ENCODE measurements at regions not wholly inside any gene's neighbourhood (a gene's known extent, or its start where the extent isn't known, plus 50 kb on each side); places are given as distances from the start of the nearest gene placed in this dataset.

- no peak for DNase-seq (ENCODE audit: low spot score)
These were observed 98.4 kb downstream of the GLUL start for GRCh38 chr1:182293119-182293589.

- no peak for DNase-seq (ENCODE audit: low spot score)
These were observed 99.3 kb downstream of the GLUL start for GRCh38 chr1:182292193-182292741.

GRCh38 chr1:182291584-182292192 is 99.9 kb downstream of the GLUL start:
- no peak for DNase-seq (ENCODE audit: low spot score)

GRCh38 chr1:182288749-182289604 is 102.6 kb downstream of the GLUL start:
- no peak for DNase-seq (ENCODE audit: low spot score)

- DNase-seq (ENCODE audit: low spot score): no peak
These were observed 104.8 kb downstream of the GLUL start for GRCh38 chr1:182286761-182287160.

GRCh38 chr1:182283746-182284544 is 107.6 kb downstream of the GLUL start:
- no peak for DNase-seq (ENCODE audit: low spot score)

GRCh38 chr1:182281541-182281940 is 110.0 kb downstream of the GLUL start:
- peak; percentile 95 for DNase-seq (ENCODE audit: low spot score)

- no peak for DNase-seq (ENCODE audit: low spot score)
These were observed 111.1 kb downstream of the GLUL start for GRCh38 chr1:182280504-182280900.

- DNase-seq (ENCODE audit: low spot score): peak; percentile 99
These were observed 111.7 kb downstream of the GLUL start for GRCh38 chr1:182279724-182280503.

- DNase-seq (ENCODE audit: low spot score): no peak
These were observed 112.3 kb downstream of the GLUL start for GRCh38 chr1:182279302-182279701.

GRCh38 chr1:182278144-182279054 is 113.2 kb downstream of the GLUL start:
- DNase-seq (ENCODE audit: low spot score): no peak

GRCh38 chr1:182275271-182275670 is 116.3 kb downstream of the GLUL start:
- DNase-seq (ENCODE audit: low spot score): no peak

- no peak for DNase-seq (ENCODE audit: low spot score)
These were observed 117.0 kb downstream of the GLUL start for GRCh38 chr1:182274618-182275017.

GRCh38 chr1:182270731-182271130 is 120.9 kb downstream of the GLUL start:
- DNase-seq (ENCODE audit: low spot score): no peak

GRCh38 chr1:182269097-182269496 is 122.5 kb downstream of the GLUL start:
- DNase-seq (ENCODE audit: low spot score): no peak

- DNase-seq (ENCODE audit: low spot score): no peak
These were observed 122.9 kb downstream of the GLUL start for GRCh38 chr1:182268669-182269068.

GRCh38 chr1:182264185-182264584 is 127.4 kb downstream of the GLUL start:
- no peak for DNase-seq (ENCODE audit: low spot score)

- no peak for DNase-seq (ENCODE audit: low spot score)
These were observed 127.9 kb downstream of the GLUL start for GRCh38 chr1:182263706-182264105.

- no peak for DNase-seq (ENCODE audit: low spot score)
These were observed 129.2 kb downstream of the GLUL start for GRCh38 chr1:182262425-182262824.

- no peak for DNase-seq (ENCODE audit: low spot score)
These were observed 129.9 kb downstream of the GLUL start for GRCh38 chr1:182261655-182262054.
